GM21717 (cell line): ENCODE measurements at regions not wholly inside any gene's neighbourhood (a gene's known extent, or its start where the extent isn't known, plus 50 kb on each side); places are given as distances from the start of the nearest gene placed in this dataset.
"Not testable (repeated sequence)": the region's sequence is repeated elsewhere in the genome, so short reads cannot be mapped to it uniquely, and the experiment has no call there.

Source experiments
- ATAC-seq: cut with Tn5 transposase; IDR thresholded peaks from one replicate; pipeline ENCODE4 v1.9.1; 2021; ENCODE audit warnings: mild to moderate bottlenecking, moderate library complexity; ENCODE audit not compliant: unreplicated experiment

DNA sequence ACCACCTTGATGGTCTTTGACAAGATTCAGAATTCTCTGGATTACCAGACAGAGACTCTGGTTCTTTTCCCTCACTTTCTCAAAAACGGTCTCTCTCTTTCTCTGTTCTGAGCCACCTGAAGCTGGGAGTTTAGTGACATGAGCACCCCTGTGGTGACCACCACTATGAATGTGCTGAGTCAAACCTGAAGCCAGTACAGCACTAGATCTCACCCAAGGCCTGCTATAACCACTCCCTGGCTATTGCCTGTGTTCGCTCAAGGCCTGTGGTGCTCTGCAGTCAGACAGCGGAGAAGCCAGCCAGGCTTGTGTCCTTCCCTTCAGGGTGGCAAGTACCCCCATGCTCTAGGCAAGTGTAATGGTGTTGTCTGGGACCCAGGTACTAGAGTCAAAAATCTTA, 828.9 kb upstream of the NXPH2 start:
- no peak for ATAC-seq

DNA sequence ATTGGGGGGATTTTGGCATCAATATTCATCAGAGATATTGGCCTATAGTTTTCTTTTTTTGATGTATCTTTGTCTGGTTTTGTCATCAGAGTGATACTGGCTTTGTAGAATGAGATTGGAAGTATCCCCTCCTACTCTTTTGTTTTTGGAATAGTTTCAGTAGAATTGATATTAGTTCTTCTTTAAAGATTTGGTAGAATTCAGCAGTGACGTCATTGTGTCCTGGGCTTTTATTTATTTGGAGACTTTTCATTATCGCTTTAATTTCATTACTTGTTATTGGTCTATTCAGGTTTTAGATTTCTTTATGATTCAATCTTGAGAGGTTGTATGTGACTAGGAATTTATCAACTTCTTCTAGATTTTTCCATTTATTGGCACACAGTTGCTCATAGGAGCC, 825.5 kb upstream of the NXPH2 start:
- no peak for ATAC-seq

DNA sequence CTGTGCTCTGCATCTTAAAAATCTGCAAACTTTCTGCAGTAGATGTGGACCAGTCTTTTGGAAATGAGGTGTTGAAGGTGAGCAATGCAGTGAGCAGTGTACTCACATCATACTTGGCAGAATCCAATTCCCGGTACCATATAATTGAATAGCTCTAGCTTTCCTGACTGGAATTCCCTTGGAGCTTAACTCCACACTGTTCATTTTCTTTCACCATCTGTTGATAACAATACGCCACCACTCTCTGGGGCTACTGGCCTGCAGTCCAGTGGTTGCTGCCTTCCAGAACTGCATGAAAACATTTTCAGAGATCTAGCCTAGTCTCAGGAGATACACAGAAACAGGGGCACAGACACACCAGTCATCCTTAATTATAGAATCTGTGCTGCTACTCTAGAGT, 820.0 kb upstream of the NXPH2 start:
- no peak for ATAC-seq

- ATAC-seq, result no peak
Measured at GRCh38 chr2:139585101-139585500, 804.9 kb upstream of the NXPH2 start.

DNA sequence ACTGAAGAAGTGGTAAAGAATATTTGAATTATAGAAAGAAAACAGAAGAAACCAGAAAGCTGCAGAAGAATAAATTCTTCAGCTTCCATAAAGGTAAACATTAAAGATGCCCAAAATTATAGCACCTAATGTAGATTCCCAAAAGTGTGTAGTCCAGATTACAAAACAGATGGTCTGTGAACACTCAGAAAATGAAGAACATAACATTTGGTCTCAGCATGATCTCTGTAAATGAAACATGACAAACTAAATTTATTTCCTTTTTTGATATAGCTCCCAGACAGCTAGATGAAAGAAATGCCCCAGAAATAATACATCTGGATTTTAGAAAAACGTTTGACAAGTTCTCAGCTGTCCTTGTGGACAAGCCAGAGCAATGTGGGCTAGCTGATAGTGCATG, 794.2 kb upstream of the NXPH2 start:
- ATAC-seq, result no peak

DNA sequence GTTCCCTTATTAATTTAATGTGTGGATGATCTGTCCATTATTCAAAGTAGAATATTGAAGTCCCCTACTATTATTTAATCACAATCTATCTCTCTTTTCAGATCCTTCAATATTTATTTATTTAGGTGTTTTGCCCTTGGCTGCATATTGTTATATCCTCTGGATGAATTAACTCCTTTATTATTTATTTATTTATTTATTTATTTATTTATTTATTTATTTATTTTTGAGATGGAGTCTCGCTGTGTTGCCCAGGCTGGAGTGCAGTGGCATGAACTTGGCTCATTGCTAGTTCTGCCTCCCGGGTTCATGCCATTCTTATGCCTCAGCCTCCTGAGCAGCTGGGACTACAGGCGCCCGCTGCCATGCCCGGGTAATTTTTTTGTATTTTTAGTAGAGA, 776.6 kb upstream of the NXPH2 start:
- no peak for ATAC-seq

- no peak for ATAC-seq
Measured at GRCh38 chr2:139550873-139551272, 770.7 kb upstream of the NXPH2 start.

DNA sequence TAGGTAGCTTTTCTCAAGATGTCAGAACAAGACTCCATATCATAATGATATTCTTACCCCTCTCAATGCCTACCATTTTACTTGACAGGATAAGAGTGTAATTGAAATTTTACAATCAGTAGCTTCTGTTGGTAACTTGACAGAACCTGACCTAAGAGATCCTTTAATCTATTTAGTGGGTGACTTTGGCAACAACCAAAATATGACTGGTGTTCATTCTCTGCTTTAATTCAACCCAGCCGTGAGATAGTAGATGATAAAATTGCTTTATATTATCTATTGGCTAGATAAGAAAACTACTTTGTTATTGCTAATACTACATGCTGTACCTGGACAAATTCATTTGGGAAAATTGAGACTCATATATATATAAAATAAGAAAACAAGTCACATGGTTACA, 770.2 kb upstream of the NXPH2 start:
- no peak for ATAC-seq

DNA sequence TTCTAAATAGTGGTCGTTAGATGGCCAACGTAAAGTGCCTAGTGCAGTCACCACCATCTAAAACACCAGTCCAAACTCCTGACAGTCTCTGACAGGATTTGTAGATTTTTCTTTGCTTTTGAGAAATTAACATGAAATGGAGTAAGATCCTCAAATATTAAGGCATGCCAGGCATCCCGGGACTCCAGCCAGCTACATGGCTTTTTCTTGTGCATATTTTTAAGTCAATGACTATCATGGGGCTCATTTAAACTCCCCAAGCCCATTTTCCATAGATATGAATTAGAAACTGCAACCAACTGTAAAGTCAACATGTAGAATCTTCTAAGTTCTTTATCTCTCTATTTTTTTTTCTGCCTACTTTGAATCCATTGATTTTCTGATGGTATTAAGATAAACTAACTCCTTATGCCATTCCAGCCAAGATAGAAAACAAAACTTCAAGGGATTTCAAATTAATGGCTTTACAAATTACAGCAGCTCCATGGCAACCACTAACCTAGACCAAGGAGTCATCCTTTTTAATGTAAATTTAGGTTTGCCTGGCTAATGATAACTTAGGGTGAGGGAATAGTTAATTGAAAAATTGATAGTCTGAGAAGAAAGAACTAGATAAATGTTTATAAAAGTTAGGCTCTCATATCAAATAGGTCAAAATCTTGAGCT, 764.1 kb upstream of the NXPH2 start:
- no peak for ATAC-seq

- not testable (repeated sequence) for ATAC-seq
Measured at GRCh38 chr2:139538332-139539020, 758.3 kb upstream of the NXPH2 start.

- ATAC-seq, result no peak
Measured at GRCh38 chr2:139529080-139529479, 748.9 kb upstream of the NXPH2 start.

GRCh38 chr2:139526781-139527180, 746.6 kb upstream of the NXPH2 start:
- no peak for ATAC-seq

DNA sequence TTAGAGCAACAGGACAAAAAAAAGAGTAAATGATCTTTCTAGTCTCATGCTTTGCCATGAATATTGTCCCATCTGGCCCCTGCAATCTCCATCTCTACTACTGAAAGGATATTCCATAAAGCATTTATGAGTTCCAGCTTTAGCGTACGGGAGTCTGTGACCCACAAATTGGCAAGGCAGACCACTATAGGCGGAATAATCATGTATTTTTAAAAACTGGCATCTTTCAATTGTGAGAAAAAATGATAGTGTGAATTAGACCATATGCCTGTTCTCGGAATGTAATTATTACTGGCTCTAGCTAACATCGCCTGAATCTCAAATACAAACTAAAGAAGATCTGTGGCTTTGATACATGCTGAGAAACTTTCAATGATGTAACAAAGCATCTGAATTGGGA, 738.1 kb upstream of the NXPH2 start:
- no peak for ATAC-seq

- ATAC-seq, result no peak
Measured at GRCh38 chr2:139514951-139515350, 734.8 kb upstream of the NXPH2 start.

- no peak for ATAC-seq
Measured at GRCh38 chr2:139495851-139496250, 715.7 kb upstream of the NXPH2 start.

DNA sequence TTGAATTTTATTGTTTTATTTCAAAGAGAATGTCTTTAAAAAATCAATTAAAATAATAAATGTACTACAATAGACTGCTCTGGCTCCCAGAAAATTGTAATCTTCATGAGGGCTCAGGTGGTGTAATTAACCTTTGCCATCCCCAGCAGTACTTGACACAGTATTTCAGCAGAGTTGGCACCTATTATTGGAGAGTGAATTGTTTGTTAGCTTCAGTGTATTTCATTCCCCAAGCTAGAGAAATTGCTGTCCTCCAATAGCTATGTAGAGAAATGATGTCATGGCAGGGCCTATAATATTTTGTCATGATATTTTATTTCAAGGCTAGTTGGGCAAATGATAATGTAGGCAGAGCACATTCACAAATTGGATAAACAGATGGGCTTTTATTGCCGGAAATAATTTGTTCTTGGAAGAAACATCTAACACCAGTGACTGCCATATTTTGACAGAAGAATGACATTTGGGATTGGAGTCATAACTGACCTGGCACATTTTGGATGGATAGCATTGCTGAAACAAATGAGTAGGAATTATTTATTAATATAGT, 712.0 kb upstream of the NXPH2 start:
- no peak for ATAC-seq

DNA sequence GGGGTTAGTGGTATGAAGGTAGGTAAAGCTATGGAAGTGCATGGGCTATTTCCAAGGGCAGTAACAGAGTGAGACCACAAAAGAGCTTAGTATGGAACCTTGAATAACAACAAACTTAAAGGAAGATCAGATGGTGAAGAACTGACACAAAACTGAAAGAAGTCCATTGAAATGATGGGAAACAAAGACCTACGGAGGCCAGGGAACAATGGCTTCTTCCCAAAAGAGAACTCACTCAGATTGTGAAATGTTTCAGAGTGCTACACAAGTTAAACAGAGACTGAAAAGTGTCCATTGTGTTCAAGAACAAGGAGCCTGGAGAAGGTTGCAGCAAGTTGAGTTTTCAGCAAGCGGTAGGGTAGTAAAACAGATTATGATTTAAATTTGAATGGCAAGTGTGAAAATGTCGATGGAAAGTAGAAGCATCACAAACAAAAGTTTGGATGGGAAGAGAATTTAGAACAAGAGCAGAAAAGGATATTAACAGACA, 700.0 kb upstream of the NXPH2 start:
- no peak for ATAC-seq

GRCh38 chr2:139478165-139478914, 698.1 kb upstream of the NXPH2 start:
- no peak for ATAC-seq

DNA sequence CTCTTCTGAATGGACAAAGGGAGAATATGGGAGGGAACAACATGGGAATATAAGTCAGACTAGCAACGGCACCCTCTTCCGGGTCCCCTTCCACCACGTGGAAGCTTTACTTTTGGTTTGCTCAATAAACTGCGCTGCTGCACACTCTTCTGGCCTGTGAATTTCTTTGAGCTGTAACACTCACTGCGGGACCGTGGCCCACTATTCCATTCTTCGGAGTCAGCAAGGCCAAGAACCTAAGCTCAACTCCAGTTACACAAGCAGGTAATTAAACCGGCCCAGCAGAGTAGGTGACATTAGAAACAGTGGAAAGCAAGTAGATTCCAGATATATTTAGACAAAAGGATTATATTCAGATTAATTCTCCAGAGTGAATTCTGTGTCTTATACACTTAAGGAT, 697.4 kb upstream of the NXPH2 start:
- ATAC-seq, result no peak

- ATAC-seq, result no peak
Measured at GRCh38 chr2:139469985-139470384, 689.8 kb upstream of the NXPH2 start.

DNA sequence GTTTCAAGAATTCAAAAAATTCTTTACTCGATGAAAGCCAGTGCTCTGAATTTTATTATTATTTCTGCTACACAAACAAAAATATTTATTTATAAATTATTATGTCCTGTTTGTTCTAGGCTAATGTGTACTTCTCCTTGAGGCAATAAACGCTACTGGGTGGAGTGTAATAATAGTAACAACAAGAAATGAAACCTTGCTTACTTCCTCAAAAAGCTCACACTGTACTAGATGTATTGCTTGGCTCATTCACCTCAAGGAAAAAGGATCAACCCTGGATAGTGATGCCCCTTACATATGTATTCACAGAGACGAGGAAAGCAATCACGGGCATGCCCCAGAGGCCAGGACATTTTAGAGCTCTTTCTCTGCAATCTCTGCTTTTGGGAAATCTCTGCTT, 685.6 kb upstream of the NXPH2 start:
- ATAC-seq, result no peak

GRCh38 chr2:139457873-139458272, 677.7 kb upstream of the NXPH2 start:
- no peak for ATAC-seq
